K562 (cell line): ENCODE measurements at regions not wholly inside any gene's neighbourhood (a gene's known extent, or its start where the extent isn't known, plus 50 kb on each side); places are given as distances from the start of the nearest gene placed in this dataset.

Source experiments
- ADNP ChIP-seq: fragments of 200-800 bp; sonication (Bioruptor generic); IDR thresholded peaks from 2 replicates; pipeline ENCODE4 v1.6.1; 2016; ENCODE audit warnings: missing genetic modification characterization, missing compliant biosample characterization
- EHMT2 ChIP-seq: fragments of 450-650 bp; IDR thresholded peaks from 2 replicates; pipeline ENCODE4 v1.6.1; 2018; ENCODE audit warnings: antibody characterized with exemption
- ETS2 ChIP-seq: IDR thresholded peaks from 2 replicates; pipeline ENCODE4 v1.6.1; 2016; ENCODE audit warnings: borderline replicate concordance, missing genetic modification characterization, mild to moderate bottlenecking, moderate library complexity, missing compliant biosample characterization; ENCODE audit not compliant: poor library complexity, severe bottlenecking
- GTF2A2 ChIP-seq: IDR thresholded peaks from 2 replicates; pipeline ENCODE4 v1.6.1; 2016; ENCODE audit warnings: mild to moderate bottlenecking, missing genetic modification characterization, missing compliant biosample characterization
- HSF4 ChIP-seq: fragments of 250-450 bp; sonication (Bioruptor Pico); IDR thresholded peaks from 2 replicates; pipeline ENCODE4 v2.1.2; 2022; ENCODE audit warnings: mild to moderate bottlenecking, moderate library complexity, borderline replicate concordance
- MTA2 ChIP-seq: fragments of 450-650 bp; IDR thresholded peaks from 2 replicates; pipeline ENCODE4 v1.6.1; 2016; ENCODE audit warnings: low read depth
- NBN ChIP-seq: fragments of 450-650 bp; IDR thresholded peaks from 2 replicates; pipeline ENCODE4 v1.6.1; 2016; ENCODE audit warnings: low read depth, mild to moderate bottlenecking
- NCOA2 ChIP-seq, 2 experiments: fragments of 450-650 bp; IDR thresholded peaks; 2 replicates each; pipeline ENCODE4 v1.6.1; 2018; ENCODE audit warnings: mild to moderate bottlenecking in 2 of 2, moderate library complexity in 1 of 2; ENCODE audit not compliant: partially characterized antibody in 2 of 2
- TCF7 ChIP-seq: sonication (generic); IDR thresholded peaks from 2 replicates; pipeline ENCODE4 v1.6.1; 2016; ENCODE audit warnings: antibody characterized with exemption, borderline replicate concordance
- TGIF2 ChIP-seq: sonication (generic); formaldehyde crosslinking; IDR thresholded peaks from 2 replicates; pipeline ENCODE4 v1.8.1; 2022; ENCODE audit warnings: mild to moderate bottlenecking, missing genetic modification reagents, moderate library complexity
- TSC22D4 ChIP-seq: fragments of 450-650 bp; IDR thresholded peaks from 2 replicates; pipeline ENCODE4 v1.6.1; 2016; ENCODE audit warnings: missing genetic modification characterization, missing biosample characterization, control low read depth
- ZBTB12 ChIP-seq: fragments of 250-450 bp; sonication (Bioruptor Pico); IDR thresholded peaks from 2 replicates; pipeline ENCODE4 v1.4.0; 2020
- ZBTB5 ChIP-seq: fragments of 450-650 bp; IDR thresholded peaks from 2 replicates; pipeline ENCODE4 v1.6.1; 2017; ENCODE audit warnings: antibody characterized with exemption
- ZNF174 ChIP-seq: fragments of 250-450 bp; sonication (Bioruptor Pico); IDR thresholded peaks from 2 replicates; pipeline ENCODE4 v1.4.0; 2020; ENCODE audit warnings: mild to moderate bottlenecking
- ZNF3 ChIP-seq: fragments of 250-450 bp; sonication (Bioruptor Pico); IDR thresholded peaks from 2 replicates; pipeline ENCODE4 v1.5.0; 2021; ENCODE audit warnings: mild to moderate bottlenecking, moderate library complexity
- ZNF347 ChIP-seq: fragments of 450-650 bp; formaldehyde crosslinking; IDR thresholded peaks from 2 replicates; pipeline ENCODE4 v1.4.0; 2020; ENCODE audit warnings: low read depth, mild to moderate bottlenecking, moderate library complexity
- ZNF449 ChIP-seq: fragments of 250-450 bp; sonication (Bioruptor Pico); IDR thresholded peaks from 2 replicates; pipeline ENCODE4 v1.8.0; 2022; ENCODE audit warnings: moderate library complexity, mild to moderate bottlenecking, inconsistent platforms
- ZNF644 ChIP-seq: fragments of 200-800 bp; sonication (Bioruptor generic); IDR thresholded peaks from 2 replicates; pipeline ENCODE4 v1.6.1; 2016; ENCODE audit warnings: low read depth, missing genetic modification characterization, missing compliant biosample characterization
- ZNF707 ChIP-seq: fragments of 250-450 bp; sonication (Bioruptor Pico); conservative IDR thresholded peaks from 2 replicates; pipeline ENCODE4 v1.8.0; 2022; ENCODE audit warnings: inconsistent platforms, mild to moderate bottlenecking, moderate library complexity
- ZNF717 ChIP-seq: fragments of 250-450 bp; sonication (Bioruptor Pico); IDR thresholded peaks from 2 replicates; pipeline ENCODE4 v1.5.0; 2021
- TF ChIP-seq, protein P1 (sequence below): fragments of 250-450 bp; sonication (Bioruptor Pico); IDR thresholded peaks from 2 replicates; pipeline ENCODE4 v1.8.0; 2021; ENCODE audit warnings: moderate library complexity, mild to moderate bottlenecking, inconsistent platforms
- TF ChIP-seq, protein P2 (sequence below): fragments of 200-800 bp; sonication (Bioruptor generic); IDR thresholded peaks from 2 replicates; pipeline ENCODE4 v1.6.1; 2017; ENCODE audit warnings: missing genetic modification characterization, missing compliant biosample characterization
- TF ChIP-seq, protein P3 (sequence below): IDR thresholded peaks from 3 replicates; pipeline ENCODE4 v1.6.1; 2011; ENCODE audit warnings: borderline replicate concordance, mild to moderate bottlenecking; ENCODE audit not compliant: insufficient read length, insufficient read depth

- TF ChIP-seq ZNF449 (CRISPR knock-in tag) (no peak), ZNF644 (peak; percentile 54; the same call in 1 of the 2 replicates), EHMT2 (no peak), ZNF717 (CRISPR knock-in tag) (no peak), MTA2 (peak; percentile 82), ADNP (no peak), NCOA2 (IDR thresholded peaks at IDR 0.05; ENCODE audit: partially characterized antibody in 2 of 2) (peak; percentile 15 to 46), GTF2A2 (no peak), NBN (0 out of 2 replicates have a peak, but pooled peaks have one; percentile 60), ZNF707 (CRISPR knock-in tag) (no peak), TGIF2 (CRISPR knock-in tag) (no peak), HSF4 (CRISPR knock-in tag) (no peak), ZNF347 (CRISPR knock-in tag) (no peak), ETS2 (tag) (no peak), ZBTB12 (CRISPR knock-in tag) (no peak), ZBTB5 (no peak), ZNF3 (CRISPR knock-in tag) (no peak), TSC22D4 (no peak), ZNF174 (CRISPR knock-in tag) (no peak), TCF7 (no peak)
- TF ChIP-seq, protein P1, sequence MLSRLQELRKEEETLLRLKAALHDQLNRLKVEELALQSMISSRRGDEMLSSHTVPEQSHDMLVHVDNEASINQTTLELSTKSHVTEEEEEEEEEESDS (CRISPR knock-in tag): no peak
- TF ChIP-seq, protein P2, sequence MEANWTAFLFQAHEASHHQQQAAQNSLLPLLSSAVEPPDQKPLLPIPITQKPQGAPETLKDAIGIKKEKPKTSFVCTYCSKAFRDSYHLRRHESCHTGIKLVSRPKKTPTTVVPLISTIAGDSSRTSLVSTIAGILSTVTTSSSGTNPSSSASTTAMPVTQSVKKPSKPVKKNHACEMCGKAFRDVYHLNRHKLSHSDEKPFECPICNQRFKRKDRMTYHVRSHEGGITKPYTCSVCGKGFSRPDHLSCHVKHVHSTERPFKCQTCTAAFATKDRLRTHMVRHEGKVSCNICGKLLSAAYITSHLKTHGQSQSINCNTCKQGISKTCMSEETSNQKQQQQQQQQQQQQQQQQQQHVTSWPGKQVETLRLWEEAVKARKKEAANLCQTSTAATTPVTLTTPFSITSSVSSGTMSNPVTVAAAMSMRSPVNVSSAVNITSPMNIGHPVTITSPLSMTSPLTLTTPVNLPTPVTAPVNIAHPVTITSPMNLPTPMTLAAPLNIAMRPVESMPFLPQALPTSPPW: peak; percentile 43; the same call in 1 of the 2 replicates
- TF ChIP-seq, protein P3, sequence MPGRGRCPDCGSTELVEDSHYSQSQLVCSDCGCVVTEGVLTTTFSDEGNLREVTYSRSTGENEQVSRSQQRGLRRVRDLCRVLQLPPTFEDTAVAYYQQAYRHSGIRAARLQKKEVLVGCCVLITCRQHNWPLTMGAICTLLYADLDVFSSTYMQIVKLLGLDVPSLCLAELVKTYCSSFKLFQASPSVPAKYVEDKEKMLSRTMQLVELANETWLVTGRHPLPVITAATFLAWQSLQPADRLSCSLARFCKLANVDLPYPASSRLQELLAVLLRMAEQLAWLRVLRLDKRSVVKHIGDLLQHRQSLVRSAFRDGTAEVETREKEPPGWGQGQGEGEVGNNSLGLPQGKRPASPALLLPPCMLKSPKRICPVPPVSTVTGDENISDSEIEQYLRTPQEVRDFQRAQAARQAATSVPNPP: no peak
Measured at GRCh38 chr2:126994340-126994777, 95.7 kb downstream of the TEX51 start (continued).
